ENCODE measurements at regions not wholly inside any gene's neighbourhood (a gene's known extent, or its start where the extent isn't known, plus 50 kb on each side); places are given as distances from the start of the nearest gene placed in this dataset.

DNA sequence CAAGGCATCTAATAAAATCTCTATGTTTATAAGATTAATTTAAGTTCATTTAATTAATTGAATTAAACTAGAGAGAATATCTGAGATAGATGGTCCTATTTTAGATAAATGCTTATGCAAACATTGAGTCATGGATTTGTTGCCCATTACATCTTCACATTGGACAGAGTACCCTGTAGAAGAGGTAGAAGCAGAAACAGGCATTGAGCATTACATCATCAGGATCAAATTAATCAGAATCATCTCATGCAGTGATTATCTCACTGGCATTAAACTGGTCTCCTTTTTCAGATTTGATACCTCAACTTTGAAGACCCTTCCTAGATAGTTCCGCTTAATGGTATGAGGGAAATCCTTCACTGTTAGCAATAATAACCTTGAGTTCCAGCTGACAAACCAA is 469.6 kb upstream of the VRK2 start:
- Histone ChIP-seq H3K9me3 (no peaks in the 10 kb centered on the region), H3K27me3 (replicated peaks; ENCODE audit: control insufficient read depth, insufficient read depth, low read length) (no peaks in the 10 kb centered on the region), H3K36me3 (ENCODE audit: control insufficient read depth, insufficient read depth, low read length) (no peaks in the 10 kb centered on the region), H3K4me3 (ENCODE audit: low read depth, low read length) (no peak overlapping the region), H3K4me1 (no peaks in the 10 kb centered on the region)
- Mint-ChIP-seq H3K27me3 (ENCODE audit: insufficient read depth, unreplicated experiment) (no peaks in the 10 kb centered on the region), H3K4me3 (ENCODE audit: unreplicated experiment) (no peak overlapping the region), H3K4me1 (ENCODE audit: low read depth, unreplicated experiment) (no peaks in the 10 kb centered on the region), H3K9me3 (ENCODE audit: unreplicated experiment) (no peaks in the 10 kb centered on the region), H3K36me3 (ENCODE audit: insufficient read depth, unreplicated experiment) (no peaks in the 10 kb centered on the region), H3K27ac (ENCODE audit: unreplicated experiment) (no peak overlapping the region)
- intact Hi-C loops (cut with micrococcal nuclease; ENCODE audit: unreplicated experiment) = no loop called here
- POLR2A ChIA-PET = no interaction called here
- CTCF ChIA-PET = no interaction called here
- DNase-seq = no peak
- BruUV-seq (replicated peaks) = no TSS peak
- TF ChIP-seq, protein P1, sequence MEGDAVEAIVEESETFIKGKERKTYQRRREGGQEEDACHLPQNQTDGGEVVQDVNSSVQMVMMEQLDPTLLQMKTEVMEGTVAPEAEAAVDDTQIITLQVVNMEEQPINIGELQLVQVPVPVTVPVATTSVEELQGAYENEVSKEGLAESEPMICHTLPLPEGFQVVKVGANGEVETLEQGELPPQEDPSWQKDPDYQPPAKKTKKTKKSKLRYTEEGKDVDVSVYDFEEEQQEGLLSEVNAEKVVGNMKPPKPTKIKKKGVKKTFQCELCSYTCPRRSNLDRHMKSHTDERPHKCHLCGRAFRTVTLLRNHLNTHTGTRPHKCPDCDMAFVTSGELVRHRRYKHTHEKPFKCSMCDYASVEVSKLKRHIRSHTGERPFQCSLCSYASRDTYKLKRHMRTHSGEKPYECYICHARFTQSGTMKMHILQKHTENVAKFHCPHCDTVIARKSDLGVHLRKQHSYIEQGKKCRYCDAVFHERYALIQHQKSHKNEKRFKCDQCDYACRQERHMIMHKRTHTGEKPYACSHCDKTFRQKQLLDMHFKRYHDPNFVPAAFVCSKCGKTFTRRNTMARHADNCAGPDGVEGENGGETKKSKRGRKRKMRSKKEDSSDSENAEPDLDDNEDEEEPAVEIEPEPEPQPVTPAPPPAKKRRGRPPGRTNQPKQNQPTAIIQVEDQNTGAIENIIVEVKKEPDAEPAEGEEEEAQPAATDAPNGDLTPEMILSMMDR (IDR thresholded peaks at IDR 0.05; ENCODE audit: insufficient read depth in 1 of 2, low read depth in 1 of 2, low read length in 1 of 2, severe bottlenecking in 1 of 2, unreplicated experiment in 1 of 2) = no peak

DNA sequence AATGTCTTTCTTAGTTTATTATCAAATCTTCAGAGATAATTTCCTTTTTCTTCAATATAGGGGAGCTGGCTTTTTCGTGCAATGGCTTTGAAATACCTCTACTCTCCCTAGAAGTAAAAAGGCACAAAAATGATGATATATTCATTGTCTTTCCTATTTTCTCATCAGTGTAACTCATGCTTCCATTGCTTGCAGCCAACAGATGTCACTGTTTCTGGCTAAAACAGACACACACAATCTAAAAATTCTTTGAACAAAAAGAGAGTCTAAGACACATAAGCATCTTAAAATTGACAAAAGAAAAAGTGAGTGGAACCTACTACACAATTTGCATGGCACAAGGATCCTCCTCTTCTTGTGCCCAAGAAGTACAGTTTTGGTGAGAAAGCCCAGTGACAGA is 448.7 kb upstream of the VRK2 start:
- Mint-ChIP-seq H3K27me3 (ENCODE audit: insufficient read depth, unreplicated experiment) (no peaks in the 10 kb centered on the region), H3K36me3 (ENCODE audit: insufficient read depth, unreplicated experiment) (no peaks in the 10 kb centered on the region), H3K4me1 (ENCODE audit: low read depth, unreplicated experiment) (no peaks in the 10 kb centered on the region), H3K4me3 (ENCODE audit: unreplicated experiment) (no peak overlapping the region), H3K9me3 (ENCODE audit: unreplicated experiment) (no peaks in the 10 kb centered on the region), H3K27ac (ENCODE audit: unreplicated experiment) (no peak overlapping the region)
- no peaks in the 10 kb centered on the region for H3K27me3 ChIP-seq (replicated peaks; ENCODE audit: control insufficient read depth, insufficient read depth, low read length)
- POLR2A ChIA-PET = no interaction called here
- H3K4me3 ChIP-seq (ENCODE audit: low read depth, low read length) = no peak overlapping the region
- DNase-seq = no peak
- H3K9me3 ChIP-seq = no peaks in the 10 kb centered on the region
- no peaks in the 10 kb centered on the region for H3K4me1 ChIP-seq
- CTCF ChIA-PET = no interaction called here
- BruUV-seq (replicated peaks) = no TSS peak
- TF ChIP-seq, protein P1 (IDR thresholded peaks at IDR 0.05; ENCODE audit: insufficient read depth in 1 of 2, low read depth in 1 of 2, low read length in 1 of 2, severe bottlenecking in 1 of 2, unreplicated experiment in 1 of 2) = no peak
- intact Hi-C loops (cut with micrococcal nuclease; ENCODE audit: unreplicated experiment) = no loop called here
- H3K36me3 ChIP-seq (ENCODE audit: control insufficient read depth, insufficient read depth, low read length) = no peaks in the 10 kb centered on the region

DNA sequence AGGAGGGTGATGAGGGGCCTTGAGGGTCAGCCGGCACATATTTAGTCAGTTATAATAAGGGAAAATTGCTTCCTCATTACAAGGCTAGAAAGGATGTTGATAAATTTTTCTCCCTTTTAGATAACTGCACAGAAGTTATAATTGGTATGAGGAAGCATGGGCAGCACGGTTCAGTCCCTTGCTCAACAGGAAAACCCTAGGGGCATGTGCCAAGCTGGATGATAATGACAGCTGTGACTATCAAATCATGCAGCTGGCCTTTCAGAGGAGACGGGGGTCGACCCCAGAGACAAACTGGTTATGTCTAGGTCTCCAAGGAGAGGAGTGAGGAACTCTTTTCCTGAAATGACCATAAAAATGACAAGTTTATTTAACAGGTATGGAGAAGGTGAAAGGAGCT is 448.1 kb upstream of the VRK2 start:
- Mint-ChIP-seq H3K36me3 (ENCODE audit: insufficient read depth, unreplicated experiment) (no peaks in the 10 kb centered on the region), H3K4me3 (ENCODE audit: unreplicated experiment) (no peak overlapping the region), H3K4me1 (ENCODE audit: low read depth, unreplicated experiment) (no peaks in the 10 kb centered on the region), H3K9me3 (ENCODE audit: unreplicated experiment) (no peaks in the 10 kb centered on the region), H3K27ac (ENCODE audit: unreplicated experiment) (no peak overlapping the region), H3K27me3 (ENCODE audit: insufficient read depth, unreplicated experiment) (no peaks in the 10 kb centered on the region)
- Histone ChIP-seq H3K9me3 (no peaks in the 10 kb centered on the region), H3K4me3 (ENCODE audit: low read depth, low read length) (no peak overlapping the region), H3K36me3 (ENCODE audit: control insufficient read depth, insufficient read depth, low read length) (no peaks in the 10 kb centered on the region), H3K27me3 (replicated peaks; ENCODE audit: control insufficient read depth, insufficient read depth, low read length) (no peaks in the 10 kb centered on the region), H3K4me1 (no peaks in the 10 kb centered on the region)
- ChIA-PET CTCF (no interaction called here), POLR2A (no interaction called here)
- intact Hi-C loops (cut with micrococcal nuclease; ENCODE audit: unreplicated experiment) = no loop called here
- TF ChIP-seq, protein P1 (IDR thresholded peaks at IDR 0.05; ENCODE audit: insufficient read depth in 1 of 2, low read depth in 1 of 2, low read length in 1 of 2, severe bottlenecking in 1 of 2, unreplicated experiment in 1 of 2) = no peak
- no peak for DNase-seq
- no TSS peak for BruUV-seq (replicated peaks)

Measured in Caco-2 (cell line).